COLO829 (cell line): ENCODE measurements at regions not wholly inside any gene's neighbourhood (a gene's known extent, or its start where the extent isn't known, plus 50 kb on each side); places are given as distances from the start of the nearest gene placed in this dataset.
"Not testable (repeated sequence)": the region's sequence is repeated elsewhere in the genome, so short reads cannot be mapped to it uniquely, and the experiment has no call there.

Experiments used
- DNase-seq: peaks from one replicate; pipeline ENCODE4 v3.0.0; 2012; ENCODE audit warnings: low spot score

DNA sequence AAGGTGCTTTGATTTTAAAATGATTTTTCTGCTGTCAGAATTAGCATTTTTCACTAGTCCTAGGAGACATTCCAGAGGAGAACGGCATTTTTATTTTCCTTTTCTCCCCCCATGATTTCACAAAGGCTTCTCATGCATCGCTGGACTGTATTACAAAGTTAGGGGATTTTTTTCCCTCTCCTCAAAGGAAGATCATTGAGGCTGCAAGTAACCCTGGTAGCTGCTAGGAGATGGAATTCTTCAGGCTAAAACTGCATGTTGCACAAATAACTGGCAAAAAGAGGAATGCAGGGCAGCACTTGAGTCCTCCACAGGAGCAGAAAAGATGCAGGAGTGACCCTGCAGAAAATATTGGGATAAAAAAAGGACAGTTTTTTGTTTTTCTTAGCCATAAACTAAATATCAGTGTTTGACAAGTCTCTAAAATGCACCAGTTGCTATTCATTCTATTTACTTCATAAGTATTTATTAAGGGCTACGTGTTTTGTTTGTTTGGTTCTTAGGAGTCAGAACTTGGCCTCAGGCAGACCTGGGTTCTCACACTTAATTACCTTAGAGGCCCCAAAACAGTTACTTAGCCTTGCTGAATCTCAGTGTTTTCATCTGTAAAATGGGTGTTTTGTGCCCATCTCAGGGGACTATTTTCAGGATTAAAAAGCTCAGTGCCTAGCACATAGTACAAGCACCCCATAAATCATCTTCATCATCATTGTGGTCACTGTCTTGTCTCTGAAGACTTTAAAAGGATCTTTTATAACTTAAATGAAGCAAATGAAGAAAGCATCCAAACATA is 144.5 kb upstream of the ID4 start:
- no peak for DNase-seq

DNA sequence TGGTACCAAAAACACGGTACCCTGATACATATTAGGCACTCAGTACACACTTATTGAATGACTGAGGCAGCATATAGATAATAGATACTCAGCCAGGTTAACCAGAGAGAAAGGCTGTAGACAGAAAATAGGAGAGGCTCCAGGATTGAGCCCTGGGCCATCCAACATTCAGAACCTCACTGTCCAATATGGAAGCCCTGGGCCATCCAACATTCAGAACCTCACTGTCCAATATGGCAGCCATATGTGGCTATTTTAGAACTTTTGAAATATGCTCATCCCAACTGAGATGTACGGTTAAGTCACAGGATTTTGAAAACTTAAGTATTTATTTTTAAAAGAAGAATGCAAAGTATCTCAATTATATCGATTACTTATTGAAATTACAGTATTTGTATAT is 142.5 kb upstream of the ID4 start:
- no peak for DNase-seq

DNA sequence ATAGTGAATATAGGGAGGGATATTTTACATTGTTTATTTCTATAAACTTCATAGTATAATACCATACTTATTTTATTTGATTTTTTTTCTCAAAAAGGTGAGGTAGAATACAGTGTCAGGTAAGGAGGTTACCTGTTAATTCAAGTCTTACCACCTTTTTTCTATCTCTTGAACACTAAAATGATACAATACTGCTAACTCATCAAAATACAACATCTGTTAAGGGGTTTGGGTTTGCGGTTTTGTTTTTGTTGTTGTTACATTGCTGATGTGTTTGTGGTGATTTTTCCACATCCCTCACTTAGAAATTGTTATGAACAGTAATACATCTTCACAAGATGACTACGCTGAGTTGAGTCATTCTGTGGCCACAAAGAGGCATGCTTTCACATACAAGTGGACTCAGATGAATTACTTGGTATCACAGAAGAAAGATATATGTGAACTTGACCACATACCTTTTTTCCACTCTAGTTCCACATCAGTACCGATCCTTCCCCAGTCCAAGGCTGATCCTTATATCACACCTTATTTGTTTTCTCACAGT is 139.4 kb upstream of the ID4 start:
- DNase-seq, result no peak

DNA sequence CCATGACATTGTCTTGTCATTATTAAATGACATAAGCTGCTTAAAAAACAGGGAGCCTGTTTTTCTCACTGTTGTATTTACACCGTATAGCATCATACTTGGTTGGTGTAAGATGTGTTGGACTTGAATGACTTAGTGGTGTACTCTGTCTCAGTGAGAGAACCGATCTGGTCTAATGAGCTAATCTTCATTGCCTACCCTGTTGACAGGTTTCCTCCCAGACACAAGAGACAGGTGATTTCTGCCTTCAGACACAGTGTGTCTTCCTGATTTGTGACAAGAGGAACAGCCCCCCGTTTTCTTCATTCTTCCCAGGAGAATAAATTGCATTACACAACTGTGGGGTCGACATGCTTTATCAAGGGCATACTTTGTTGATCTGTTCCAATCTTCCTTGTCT is 137.2 kb upstream of the ID4 start:
- no peak for DNase-seq

DNA sequence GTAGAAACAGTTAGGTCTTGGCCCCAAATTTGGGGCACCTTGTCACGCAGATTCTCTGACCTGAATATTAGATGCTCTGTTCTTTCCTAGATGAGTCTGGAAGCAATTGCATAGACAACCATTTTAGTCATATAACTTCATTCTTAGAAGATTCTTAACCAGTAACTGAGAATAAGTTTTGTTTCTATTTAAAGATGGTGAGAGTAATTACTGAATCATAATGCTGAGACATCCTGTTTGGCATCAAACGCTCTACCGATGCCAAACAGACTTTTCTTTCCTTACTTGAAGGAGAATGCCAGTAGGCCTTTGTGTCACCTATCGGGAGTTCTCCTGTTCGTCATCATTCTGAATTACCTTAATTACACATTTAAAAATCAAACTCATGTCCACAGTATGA is 131.6 kb upstream of the ID4 start:
- no peak for DNase-seq

DNA sequence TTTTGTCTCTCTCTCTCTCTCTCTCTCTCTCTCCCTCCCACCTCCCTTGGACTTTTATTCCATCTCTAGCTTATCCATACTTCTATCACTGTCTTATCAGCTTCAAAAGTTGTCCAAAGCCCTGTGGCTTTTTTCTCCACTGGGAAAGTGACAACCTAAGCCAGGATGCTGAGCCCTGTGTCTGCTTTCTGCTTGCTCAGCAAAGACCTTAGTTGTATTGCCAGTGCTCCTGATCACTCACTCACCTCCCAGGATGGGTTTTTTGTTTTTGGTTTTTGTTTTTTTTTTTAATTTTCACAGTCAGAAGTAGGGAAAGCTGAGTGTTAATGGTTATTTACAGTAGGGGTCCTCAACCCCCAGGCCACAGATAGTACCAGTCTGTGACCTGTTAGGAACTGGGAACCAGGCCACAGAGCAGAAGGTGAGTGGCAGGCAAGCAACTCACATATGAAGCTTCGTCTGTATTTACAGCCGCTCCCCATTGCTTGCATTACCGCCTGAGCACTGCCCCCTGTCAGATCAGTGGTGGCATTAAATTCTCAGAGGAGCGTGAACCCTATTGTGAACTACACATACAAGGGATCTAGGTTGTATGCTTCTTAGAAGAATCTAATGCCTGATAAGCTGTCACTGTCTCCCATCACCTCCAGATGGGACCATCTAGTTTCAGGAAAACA is 125.0 kb upstream of the ID4 start:
- no peak for DNase-seq

DNA sequence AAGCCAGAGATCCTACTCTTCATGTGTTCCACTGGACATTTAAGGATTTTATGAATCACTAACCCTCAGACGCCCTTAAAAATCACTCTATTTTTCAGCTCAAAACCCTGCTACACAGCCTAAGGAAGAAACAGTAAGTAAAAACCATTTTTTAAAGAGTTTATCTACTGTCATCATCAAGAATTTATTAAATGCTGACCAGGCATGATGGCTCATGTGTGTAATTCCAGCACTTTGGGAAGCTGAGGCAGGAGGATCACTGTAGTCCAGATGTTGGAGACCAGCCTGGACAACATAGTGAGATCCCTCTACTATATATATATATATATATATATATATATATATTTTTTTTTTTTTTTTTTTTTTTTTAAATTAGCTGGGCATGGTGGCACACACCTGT is 124.2 kb upstream of the ID4 start:
- DNase-seq, result no peak

DNA sequence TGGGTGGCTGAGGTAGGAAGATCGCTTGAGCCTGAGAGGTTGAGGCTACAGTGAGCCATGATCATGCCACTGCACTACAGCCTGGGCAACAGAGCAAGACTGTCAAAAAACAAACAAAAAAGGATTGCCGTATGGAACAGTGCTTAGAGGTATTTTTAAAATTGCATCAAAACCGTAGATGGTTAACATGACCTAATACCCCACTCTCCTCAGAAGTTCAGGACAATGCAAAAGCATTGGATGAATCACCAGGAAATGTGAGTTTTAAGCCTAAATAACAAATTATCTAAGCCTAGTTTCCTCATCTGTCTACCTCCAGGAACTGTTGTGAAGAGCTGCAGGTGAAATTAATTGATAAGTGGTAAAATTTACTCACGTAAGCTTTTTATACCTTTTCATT is 123.8 kb upstream of the ID4 start:
- DNase-seq, result no peak

DNA sequence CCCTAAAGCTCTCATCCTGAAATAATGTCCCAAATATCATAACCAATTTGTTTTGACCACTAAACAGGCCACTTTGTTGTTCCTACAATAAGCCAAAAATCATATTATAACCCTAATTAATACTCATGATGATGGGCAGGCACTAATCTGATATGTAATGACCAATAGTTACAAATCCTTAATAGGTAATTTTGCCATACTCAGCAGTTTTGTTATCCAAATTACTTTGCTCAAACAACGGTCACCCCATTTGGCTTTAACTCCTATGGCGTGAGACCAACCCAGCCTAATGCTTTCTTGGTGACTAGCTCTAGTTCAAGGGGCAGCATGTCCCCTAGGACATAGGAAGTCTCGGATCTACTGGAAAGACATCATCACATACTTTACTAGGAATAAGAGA is 123.2 kb upstream of the ID4 start:
- no peak for DNase-seq

DNA sequence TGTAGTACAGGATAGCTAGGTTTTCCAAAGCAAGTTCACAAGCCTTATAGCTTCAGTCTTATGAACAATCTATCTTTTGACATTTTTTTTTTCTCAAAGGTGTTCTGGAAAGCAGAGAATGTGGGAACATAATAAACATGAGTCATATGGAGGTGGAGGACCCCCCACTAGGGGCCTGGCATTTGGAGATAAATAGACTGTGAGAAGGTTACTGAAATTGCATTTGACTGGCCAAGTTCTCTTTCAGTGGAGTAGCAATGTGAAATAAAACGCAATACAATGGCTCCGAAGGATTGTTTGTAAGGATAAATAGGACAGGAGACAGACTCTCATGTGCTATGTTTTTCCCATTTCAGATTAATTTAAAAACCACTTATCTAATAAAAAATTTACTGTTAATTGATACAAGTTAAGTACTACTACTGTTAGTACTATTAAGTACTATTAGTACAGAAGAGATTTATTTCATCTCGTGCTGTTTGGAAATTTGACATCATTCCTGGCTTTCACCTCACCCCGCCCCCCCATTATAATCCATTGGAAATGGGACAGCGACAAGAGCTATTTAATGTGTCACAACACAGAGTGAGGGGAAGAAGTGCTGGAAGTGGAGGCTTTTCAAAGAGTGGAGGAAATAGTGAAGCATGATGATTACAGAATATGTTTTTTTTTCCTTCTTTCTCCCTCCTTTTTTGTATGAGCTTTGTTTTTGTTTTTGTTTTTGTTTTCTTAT is 122.6 kb upstream of the ID4 start:
- DNase-seq, result no peak

DNA sequence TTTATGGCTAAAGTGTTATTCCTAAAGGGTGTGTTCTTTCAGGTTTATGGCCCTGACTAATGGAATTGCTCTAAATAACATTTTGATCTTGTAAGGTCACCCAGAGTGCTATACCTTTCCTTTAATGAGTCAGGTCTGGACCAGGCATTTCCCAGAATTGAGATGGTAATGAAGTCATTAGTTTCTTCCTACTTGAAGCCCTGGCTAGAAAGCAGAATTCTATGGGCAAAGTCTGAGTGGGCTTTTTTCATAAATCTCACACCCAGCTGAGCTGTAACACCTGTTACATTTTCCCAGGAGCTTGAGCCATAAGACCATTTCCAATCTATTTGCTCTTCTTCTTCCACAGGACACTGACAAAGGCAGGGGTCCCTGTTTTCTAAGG is 122.0 kb upstream of the ID4 start:
- no peak for DNase-seq

DNA sequence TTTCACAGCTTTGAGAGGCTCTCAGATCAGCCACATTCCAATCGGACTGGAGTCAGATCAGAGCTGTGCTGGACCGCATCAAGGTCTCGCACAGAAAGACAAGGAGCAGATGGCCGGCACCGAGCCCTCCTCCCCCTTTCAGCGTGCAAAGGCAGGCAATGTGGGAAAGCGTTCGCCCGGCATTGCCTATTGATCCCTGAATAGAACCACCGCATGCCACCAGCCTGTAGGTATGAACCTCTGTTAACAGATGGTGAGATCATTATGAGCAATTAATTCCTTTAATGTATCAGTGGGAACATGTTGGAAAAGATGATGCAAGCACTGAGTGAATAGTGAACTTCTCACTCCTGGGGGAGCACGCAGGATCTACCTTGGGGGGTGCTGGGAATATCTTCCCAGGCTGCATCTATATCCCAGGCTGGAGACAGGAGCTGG is 117.5 kb upstream of the ID4 start:
- DNase-seq, result no peak

DNA sequence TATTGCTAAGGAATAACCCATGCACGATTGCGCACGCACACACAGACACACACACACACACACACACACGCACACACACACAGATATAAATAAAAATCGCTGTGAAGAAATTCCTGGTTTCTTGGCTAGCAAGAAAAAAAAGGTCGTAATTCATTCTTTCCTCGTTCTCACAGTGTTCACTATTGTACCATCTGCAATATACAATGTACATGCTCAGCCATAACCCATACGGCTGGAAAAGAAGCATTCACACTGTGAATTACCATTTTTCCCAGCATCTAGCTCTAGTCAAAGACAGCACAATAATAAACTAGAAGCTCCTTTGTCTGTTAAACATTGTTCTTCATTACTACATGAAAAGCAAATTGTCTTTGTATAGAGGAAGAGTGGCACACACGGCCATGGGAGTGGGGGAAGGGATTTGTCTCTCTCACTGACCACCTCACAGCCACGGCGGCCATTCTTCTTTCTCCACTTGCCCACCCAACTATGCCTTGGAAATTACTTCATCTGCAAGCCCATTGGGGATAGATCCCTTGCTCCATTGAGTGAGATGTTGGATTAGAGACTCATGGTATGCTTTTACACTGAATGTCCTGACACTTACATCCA is 115.3 kb upstream of the ID4 start:
- DNase-seq, result no peak

DNA sequence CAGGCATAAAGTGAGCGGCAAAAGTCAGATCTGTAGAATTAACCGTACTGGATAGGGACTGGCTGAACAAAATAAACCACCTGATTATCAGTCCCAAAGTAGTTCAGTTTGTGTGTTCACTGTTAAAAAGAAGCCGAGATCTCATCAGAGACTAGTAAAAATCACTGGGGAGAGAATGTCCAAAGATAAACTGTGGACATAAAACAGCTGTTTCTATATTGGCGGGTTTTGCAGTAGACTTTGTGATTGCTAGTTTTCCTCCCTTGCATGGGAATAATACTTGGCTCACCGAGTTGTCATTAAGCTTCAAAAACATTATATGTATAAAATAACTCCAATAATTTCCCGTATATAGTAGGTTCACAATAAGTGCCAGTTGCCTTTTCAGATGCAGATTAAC is 114.2 kb upstream of the ID4 start:
- DNase-seq, result no peak

DNA sequence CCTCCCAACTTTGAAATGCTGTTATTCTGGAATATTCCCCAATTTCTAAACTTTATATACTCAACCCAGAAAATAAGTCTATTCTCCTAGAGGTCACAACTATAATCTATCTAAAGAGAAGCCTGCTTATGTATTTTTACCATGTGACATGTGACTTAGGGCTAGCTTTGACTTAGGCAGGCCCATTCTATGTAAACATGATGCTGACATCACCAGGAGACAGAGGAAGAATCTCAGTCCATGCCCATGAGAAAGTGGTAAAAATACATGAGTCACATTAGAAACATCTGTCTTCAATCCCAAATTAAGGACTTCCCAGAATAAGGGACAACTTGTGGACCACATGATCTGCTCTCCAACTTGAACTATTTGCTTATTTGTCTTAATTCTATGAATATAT is 113.6 kb upstream of the ID4 start:
- no peak for DNase-seq

DNA sequence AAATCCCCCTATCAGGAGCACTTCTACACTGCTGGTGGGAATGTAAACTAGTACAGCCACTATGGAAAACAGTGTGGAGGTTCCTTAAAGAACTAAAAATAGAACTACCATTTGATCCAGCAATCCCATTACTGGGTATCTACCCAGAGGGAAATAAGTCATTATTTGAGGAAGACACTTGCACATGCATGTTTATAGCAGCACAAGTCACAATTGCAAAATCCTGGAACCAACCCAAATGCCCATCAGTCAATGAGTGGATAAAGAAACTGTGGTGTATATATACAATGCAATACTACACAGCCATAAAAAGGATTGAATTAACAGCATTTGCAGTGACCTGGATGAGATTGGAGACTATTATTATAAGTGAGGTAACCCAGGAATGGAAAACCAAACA is 111.7 kb upstream of the ID4 start:
- not testable (repeated sequence) for DNase-seq

DNA sequence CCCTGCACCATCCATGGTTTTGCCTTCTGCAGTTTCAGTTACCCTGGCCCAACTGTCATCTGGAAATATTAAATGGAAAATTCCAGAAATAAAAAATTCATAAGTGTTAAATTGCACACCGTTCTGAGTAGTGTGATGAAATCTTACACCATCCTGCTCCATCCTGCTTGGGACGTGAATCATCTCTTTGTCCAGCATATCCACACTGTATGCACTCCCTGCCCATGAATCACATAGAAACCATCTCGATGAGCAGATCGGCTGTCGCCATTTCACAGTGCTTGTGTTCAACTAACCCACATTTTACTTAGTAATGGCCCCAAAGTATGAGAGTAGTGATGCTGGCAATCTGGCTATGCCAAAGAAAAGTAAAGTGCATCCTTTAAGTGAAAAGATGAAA is 105.9 kb upstream of the ID4 start:
- DNase-seq, result no peak

DNA sequence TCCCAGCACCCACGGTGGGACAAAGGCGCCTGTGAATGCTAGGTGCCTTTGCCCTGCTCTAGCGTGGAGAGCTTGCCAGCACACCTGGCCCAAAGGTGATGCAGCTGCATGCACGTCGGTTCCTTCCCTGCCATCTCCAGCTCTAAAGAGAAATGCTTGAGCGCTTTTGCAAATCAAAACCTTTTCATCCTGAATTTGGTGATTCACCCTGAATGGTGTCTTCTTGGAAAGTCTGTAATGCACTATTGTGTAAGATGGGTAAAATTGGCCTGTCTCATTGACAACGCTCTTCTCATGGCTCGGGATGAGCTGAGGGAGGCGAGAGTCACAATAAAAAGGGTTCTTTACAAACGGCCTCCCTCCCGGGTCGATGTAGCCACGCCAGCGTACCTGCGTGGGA is 103.1 kb upstream of the ID4 start:
- no peak for DNase-seq

DNA sequence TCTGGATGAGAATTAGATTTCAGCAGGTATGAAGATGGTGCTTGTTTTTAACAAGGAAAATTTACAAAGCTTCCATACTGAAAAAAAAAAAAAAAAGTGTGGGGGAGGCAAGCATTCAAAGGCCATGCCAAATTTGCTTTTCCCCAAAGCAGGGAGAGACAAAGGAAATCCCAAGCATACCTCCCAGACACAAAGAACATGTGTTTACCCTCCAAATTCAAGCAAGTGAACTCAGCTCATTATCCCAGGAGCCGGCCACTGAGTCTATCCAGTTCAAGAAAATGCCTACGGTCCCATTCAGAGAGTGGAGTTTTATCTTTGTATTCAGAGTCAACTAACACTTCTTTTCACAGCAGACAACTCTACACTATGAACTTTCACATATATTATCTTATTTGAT is 102.7 kb upstream of the ID4 start:
- DNase-seq, result no peak

DNA sequence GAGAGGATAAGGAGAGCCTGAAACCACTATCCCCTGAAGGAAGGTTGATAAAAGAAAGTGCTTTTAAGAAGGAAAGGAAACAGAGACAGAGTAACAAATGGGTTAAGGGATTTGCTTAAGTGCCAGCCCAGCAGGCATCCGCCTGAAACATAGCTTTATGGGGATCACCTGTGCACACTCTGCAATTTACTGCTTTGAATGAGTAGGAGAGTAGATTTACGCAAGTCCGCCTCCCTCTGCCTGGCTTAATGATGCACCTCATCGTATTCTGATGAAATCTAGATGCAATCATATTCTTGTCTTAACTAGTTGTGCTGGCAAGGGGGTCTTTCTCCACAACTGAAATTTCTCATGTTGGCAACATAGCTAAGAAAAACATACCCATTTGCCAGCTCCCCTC is 101.1 kb upstream of the ID4 start:
- DNase-seq, result no peak

DNA sequence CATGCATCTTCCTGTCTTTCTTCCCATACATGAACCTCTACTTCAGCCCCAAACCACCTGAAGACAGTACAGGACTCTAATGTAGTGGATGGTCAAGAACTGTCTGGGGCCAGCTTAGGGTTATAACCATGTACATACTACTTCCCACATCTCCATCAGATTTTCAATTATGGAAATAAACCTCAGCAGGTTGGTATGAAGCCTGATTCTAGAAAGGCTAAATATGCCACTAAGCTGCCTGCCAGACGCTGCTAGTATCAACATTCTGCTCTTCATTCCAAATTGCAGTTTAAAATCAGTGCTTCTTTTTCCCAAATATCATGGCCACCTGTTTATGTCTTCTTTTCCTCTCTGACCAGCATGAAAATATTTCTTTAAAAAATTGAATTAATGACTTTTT is 99.2 kb upstream of the ID4 start:
- no peak for DNase-seq

DNA sequence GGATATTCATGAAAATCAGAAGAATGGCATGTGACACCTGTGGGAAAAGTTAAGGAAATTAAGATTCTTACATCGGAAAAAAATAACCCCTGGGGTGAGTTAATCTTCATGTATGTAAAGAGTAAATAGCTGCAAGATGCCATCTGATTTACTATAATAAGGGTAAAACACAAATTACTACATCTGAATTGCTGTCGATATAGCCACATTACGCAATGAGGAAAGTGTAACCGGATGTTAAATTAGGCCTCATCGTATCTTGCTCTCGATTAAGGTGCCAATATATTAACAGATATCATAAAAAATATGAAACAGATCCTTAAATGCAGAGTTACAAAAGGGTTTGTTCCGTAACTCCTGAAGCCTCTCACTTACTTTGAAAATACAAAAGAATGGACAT is 87.4 kb upstream of the ID4 start:
- DNase-seq, result no peak

DNA sequence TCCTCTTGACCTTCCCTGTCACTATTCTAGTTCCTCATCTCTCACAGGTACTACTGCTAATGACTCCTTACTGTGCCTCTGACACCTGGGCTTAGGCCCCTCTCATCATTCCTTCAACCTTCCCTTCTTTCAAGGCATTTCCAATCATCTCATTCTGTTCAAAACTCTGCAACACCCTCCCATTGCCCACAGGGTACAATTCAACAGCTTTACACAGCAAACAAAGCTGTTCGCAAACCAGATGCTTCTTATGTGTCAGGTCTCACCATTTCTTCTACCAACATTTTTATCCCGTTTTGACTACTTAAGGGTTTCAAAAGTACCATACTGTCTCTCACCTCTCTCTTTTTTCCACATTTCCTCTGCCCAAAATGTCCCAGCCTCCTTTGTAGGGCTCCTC is 84.4 kb upstream of the ID4 start:
- no peak for DNase-seq
